Ecto neural progenitor cell (in vitro differentiated cells): ENCODE measurements at regions not wholly inside any gene's neighbourhood (a gene's known extent, or its start where the extent isn't known, plus 50 kb on each side); places are given as distances from the start of the nearest gene placed in this dataset.
A peak's percentile ranks its signal among the peaks of the same experiment; 100 is the strongest.
"Not testable (repeated sequence)": the region's sequence is repeated elsewhere in the genome, so short reads cannot be mapped to it uniquely, and the experiment has no call there.

ENCODE experiments used
- DNase-seq: peaks from one replicate; pipeline ENCODE4 v3.0.0-alpha.2; 2018; ENCODE audit warnings: low spot score

DNA sequence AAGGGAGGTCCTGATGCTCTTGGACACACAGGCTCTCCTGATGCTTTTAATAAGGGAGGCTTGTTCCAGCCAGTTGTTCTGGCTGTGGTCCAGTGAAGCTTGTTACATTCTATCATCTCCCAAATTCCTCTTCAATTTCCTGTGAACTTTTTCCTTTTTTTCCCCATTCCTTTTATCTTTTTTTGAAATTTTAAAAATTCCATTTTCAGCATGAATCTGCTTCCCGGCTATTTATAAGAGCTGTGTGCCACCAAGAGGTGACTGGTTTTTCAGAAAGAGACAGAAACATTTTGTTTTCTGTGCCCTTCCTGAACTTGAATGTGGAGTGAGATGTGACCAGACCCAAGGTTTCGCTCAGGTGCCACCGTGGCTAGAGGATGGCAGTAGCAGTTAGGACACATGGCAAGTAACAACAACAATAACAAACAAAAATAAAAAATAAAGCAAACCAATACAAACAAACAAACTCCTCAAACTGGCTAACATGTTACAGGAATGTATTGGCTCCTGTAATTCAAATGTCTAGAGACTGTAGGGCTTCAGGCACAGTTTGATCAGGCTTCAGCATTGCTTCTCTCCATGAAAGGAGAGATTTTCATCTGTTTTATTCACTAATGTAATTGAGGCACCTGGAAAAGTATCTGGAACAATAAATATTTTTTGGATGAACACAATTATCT lies 121.1 kb downstream of the BOD1 start:
- DNase-seq = peak; percentile 9

DNA sequence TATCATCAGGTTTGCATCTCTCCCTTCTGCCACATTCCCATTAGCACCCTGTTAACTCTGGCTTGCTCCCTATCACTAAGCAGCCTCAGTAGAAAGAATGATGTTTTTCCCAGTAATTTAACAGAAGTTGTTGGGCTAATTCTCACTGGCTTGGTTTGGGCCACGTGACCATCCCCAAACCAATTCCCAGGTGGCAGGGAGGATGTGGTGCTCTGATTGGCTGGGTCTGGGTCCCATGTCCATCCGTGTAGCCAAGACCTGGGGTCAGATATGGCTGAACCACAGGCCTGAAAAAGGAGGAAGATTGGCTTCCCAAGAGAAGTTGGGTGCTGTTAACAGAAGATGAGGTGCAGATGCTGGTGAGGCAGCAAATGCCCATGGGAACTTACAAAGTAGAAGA lies 122.0 kb downstream of the BOD1 start:
- peak; percentile 13 for DNase-seq

DNA sequence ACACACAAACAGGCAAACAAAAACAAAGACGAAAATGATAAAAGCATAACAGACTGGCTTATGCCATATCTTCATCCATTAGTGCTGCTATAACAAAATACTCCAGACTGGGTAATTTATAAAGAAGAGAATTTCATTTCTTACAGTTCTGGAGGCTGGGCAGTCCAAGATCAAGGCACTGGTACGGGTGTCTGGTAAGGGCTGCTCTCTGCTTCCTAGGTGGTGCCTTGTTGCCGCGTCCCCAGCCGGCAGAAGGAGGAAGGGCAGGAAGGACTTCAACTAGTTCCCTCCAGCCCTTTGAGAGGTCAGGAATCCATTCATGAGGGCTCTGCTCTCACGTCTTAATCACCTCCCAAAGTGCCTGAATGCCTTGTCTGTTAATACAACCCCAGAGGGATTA lies 122.6 kb downstream of the BOD1 start:
- DNase-seq = peak; percentile 11

DNA sequence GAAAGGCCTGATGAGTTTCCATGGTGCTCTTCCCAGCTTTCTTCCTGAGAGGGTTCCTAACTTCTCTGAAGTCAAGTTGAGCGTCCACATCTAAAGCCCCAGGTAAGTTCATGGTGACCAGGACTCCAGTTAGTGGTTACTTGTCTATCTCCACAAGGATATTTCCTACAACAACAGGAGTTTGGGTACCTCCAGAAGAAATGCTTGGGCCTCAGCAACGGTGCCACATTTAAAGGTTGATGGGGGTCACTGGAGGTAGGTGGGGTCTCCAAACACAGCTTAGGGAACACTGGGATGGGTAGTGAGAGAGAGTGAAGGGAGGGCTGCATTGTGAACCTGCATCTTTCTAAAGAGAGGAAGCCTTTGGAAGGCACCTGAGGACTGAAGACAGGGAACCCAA lies 123.4 kb downstream of the BOD1 start:
- peak; percentile 24 for DNase-seq

DNA sequence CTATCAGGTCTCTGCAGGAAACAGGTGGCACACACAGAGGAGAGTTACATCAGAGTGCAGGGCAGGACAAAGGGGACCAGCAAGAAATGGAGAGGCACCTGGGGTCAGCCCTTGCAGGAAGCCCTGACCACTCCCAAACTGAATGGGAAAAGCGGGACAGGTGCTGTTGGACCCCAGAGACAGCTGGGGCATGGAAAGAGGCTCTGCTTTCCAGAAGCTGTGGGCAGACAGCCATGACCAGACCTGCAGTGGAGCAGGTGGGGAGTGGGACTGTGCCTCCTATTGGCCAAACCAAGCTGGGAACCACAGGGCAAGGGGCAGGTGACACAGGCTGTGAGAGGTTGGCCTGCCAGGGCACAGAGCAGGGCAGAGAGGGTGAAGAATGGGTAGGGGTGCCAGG lies 125.8 kb downstream of the BOD1 start:
- DNase-seq = no peak

DNA sequence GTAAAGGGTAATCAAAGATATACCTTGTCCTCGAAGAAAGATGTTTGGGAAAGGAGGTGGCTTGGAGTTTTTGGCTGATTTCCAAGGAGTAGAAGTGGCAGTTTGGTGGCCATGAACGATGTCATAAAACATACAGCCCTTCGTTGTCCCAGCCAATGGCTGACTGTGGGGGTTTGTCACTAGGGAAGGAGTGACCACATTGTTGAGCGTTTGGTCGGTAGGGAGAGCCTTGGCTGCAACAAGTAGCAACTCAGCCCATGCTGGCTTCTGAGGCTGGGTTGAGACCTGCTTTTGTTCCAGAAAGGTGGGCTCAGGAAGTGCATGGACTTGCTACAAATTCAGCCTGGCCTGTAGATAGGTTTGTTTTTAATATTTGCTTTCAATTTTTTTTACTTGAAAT lies 128.3 kb downstream of the BOD1 start:
- DNase-seq = no peak

DNA sequence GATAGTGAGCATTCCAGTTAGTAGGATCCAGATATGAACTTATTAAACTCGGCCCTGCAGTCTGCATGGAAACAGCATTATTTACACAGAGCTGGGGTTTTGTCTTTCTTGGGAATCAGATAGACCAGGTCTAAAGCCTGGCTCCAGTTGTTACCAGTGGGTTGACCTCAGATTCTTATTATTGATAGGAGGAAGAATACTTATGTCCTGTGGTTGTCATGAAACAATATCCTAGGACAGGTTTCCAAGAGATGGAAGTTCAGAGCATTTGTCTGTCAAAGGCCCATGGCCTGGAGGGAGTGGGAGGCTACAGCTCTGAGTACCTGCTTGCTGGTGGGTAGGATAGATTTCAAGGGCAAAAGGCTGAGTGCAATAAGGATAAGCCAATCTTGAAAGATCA lies 129.2 kb downstream of the BOD1 start:
- DNase-seq = no peak

DNA sequence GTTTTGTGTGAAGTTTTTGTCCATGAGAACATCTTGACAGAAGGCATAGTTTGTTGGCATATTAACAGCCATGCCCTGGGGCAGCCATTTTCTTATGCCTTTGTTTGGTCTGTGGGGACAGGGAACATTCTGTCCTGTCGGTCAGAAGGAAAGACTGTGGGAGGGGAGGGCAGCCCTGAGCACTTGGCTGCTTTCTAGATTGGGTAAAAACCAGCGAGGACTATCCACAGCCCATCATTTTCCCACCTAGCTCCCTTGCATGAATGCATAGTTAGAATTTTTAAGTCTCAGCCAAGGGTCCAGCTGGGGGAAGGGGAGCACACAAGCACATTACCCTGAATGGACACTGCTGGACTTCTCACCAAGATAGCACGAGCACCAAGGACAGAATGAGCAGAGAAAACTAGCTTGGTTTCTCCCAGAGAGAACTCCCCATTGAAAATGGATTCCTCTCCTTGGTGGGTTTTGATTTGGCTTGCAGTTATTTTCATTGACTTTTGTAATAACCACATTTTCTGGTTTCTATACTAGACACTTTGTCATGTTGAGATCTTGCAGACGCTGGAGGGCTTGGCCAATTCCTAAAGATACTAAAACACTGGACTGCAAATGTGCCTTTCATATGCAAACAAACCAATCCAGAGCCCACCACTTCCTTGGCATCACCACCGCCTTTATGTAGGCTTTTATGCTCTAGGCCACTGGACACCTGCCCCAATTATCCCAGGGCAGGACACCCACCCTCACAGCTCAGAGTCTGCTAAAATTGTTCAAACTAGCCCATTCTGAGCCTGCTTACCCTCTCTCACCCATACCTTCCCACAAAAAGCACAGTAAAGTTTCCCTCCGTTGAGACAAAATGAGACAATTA lies 129.9 kb downstream of the BOD1 start:
- peak; percentile 6 for DNase-seq

DNA sequence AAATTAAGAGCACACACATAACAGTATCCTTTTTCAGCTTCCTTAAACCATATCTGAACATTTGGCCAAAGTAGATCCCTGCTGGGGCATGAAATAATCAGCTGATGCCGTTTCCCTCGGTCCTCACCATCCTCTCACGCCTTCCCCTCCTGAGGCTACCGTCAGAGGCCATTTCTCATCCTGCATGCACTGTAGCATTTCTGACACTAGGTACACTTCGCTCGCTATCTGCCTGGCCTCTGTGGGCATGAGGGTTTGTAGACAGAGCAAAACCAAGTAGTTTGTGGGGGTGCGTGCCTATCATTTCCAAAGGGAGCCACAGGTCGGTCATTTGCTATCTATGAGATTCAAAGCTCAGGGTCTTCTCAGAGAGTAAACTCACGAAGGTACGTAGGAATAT lies 131.9 kb downstream of the BOD1 start:
- DNase-seq = no peak

DNA sequence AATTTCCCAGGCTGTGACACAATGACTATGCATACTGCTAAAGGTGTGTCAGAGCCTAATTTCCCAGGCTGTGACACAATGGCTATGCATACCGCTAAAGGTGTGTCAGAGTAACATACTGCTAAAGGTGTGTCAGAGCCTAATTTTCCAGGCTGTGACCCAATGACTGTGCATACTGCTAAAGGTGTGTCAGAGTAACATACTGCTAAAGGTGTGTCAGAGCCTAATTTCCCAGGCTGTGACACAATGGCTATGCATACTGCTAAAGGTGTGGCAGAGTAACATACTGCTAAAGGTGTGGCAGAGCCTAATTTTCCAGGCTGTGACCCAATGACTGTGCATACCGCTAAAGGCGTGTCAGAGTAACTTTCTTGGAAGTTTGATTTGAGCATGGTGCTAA lies 132.9 kb downstream of the BOD1 start:
- DNase-seq = not testable (repeated sequence)

DNA sequence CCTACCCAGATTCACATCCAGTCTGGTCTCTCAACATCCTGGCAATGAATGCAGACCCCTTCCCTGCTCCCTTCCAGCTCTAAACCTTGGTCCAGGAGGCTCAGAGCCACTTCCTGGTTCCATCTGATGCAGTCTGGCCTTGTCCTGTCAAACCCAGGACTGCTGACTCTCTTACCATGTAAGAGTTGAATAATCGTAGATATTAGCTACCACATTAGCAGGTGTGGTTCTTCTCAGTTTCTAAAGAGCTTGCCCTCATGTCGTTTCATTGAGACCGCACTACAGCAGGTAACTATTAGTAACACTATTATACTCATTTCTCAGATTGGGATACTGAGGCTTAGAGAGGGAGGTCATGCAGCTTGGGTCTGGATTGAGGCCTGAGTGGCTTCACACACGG lies 133.3 kb downstream of the BOD1 start:
- DNase-seq = no peak

DNA sequence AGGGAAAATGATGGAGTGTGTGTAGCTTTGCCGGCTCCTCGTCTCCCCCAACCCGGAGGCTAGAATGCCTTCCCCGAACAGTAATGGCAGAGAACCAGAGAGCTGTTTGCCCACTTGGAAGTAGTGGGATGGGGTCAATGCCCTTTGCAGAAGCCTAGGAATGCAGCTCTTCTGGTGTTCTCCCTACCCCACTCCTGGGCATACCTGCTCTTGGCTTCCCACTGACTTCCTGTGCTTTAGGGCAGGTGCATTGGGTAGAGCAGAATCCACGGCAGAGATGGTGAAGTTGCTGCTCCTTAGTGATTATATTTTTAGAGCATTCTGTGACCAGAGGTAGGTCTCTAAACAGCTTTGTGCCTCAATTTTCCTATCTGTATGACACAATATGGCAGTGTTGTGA lies 134.6 kb downstream of the BOD1 start:
- no peak for DNase-seq

DNA sequence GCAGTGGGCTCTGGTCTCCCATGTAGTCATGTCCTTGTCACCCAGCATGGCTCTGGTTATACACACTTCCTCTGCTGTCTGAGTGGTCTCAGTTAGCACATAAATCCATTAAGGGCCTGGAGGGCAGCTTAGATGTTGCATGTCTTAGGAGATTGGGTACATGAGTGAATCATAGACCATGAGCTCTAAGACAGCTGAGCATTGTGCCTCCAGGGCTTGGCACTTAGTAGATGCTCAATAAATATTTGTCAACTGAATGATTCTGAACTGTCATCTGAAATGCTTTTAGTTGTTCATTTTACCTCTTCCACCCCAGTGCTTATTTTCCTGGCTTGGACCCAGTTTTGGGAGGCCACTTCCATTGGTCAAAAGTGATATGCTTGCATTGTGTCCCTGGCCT lies 135.6 kb downstream of the BOD1 start:
- no peak for DNase-seq

DNA sequence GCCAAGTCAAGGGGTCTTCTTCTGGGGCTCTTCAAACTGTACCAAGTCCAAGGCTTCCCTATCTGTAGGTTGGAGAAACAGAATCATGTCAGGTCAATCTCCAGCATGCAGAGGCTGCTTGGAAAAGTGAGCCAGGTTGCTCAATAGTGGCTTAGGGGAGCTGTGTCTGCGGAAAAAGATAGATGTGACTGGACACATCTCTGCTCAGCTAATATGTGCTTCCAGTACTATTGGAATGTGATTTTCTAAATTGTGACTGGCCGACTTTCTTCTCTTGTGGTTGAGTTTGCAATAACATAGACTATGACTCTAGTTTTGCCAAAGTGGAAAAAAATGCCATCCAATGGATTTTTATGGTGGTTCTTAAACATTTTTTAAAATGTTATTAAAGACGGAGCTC lies 136.7 kb downstream of the BOD1 start:
- DNase-seq = no peak

DNA sequence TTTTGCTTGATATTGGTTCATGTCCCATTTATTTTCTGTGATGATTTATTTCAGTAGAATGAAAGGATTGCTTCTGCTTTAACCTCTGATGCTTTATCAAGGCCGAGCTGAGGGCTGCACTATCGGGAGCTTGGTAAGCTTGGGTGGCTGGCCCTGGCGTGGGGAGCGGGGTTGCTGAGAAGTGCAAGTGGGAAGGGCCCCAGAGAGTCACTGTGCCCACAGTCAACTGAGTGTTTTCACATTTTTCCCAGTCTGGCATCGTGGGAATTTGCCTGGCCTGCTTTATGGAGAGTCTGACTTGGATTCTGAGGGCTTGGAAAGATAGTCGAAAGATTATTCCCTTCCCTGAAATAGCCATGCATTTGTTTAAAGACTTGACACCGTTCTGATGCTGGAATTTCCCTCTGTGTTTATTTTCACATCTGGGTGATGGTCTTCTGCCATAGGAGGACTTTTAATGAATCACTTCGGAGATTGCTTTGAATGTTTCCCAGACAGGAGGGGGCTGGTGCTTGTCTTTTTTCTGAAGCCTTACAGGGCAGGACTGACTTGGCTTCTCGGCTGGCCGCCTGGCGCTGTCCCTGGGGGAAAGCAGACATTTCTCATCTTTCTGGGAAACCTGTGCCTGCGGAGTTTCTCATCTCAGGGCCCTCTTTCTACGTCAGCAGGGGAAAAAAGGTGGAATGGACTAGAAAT lies 139.0 kb downstream of the BOD1 start:
- no peak for DNase-seq

DNA sequence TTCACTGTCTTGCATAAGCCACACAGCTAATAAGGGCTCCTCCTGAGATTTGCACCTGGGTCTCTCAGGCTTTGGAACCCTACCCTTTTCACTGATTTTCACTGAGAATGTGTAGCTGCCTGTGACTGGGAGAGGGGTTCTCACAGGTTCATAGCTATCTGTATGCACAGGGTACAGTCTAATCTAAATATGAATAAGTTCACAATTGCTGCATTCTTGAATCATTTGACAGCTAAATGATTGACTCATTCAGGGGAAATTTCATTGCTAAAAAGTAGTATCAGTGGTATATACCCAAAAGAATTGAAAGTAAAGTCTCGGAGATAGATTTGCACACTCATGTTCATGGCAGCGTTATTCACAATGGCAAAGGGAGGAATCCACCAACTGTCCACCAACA lies 140.7 kb downstream of the BOD1 start:
- DNase-seq = no peak

DNA sequence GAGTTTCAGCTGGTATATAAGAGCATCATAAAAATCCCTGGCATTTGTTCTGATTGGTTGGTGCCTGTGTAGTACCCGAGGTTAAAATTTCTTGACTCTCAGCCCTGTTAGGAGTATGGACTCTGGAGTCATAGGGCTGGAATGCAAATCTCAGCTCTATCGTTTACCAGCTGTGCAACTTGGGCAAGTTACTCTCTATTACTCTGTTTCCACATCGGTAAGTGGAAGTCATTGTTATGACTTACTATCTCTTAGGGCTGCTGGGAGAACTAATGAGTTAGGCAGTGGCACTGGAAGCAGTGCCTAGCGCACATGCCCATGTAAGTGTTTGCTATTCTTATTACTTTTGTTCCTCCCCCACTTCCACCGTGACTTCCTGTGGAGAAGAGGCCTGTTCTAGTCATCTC lies 141.6 kb downstream of the BOD1 start:
- DNase-seq = no peak

DNA sequence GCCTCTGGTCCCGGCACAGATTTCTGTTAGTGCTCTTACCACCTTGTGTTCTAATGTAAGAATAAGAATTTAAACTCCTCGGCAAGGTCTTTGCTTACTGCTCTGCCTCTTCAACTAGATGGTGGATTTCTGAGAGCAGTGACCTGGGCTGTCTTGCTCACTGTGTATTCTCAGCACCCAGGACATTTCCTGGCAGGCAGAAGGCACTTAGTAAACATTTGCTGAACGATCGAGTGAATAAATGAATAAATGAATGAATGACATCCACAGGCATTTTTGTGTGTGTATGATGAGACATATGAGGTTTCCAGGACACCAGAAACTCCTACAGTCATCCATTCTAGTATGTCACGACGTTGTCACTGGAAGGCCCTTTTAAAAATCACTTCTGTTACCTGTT lies 143.2 kb downstream of the BOD1 start:
- DNase-seq = no peak

DNA sequence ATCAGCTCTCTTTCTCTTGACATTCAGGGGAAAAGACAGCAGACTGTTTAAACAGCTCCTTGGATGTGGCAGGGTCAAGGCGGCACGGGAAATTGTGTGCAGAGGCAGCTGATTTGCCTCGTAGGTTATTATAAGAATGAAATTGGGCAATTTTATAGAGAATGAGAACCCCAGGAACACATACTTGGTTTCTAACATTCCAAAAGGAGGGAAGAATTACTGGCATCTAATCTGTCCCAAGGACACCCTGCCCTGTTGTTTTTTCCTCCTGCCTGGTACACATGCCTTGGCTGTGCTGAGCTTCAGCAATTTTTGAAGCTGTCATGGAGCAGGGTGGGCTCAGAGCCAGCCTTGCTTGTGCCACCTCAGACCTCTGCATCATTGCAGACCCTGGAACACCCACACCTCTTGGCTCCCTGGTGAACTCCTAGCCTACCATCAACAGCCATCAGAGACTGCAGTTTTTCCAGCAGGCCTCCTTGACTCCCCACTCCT lies 143.6 kb downstream of the BOD1 start:
- DNase-seq = no peak

DNA sequence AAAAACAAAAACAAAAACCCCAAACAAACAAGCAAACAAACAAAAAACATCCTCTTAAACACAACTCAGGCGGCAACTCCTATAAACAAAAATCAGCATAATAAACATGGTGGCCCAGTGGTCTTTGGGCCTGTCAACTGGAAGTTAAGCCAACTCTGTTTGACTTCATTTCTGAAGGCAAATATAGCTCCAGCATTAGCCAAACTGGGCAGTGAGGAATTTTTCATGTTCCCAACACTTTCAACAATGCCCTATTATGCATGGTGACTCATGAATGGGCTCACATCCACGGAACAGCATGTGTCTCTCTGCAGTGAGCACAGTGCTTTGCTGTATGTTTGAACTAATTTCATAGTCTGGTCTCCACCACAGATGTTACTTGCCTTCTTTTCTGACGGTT lies 143.9 kb upstream of the STC2 start:
- DNase-seq = no peak

DNA sequence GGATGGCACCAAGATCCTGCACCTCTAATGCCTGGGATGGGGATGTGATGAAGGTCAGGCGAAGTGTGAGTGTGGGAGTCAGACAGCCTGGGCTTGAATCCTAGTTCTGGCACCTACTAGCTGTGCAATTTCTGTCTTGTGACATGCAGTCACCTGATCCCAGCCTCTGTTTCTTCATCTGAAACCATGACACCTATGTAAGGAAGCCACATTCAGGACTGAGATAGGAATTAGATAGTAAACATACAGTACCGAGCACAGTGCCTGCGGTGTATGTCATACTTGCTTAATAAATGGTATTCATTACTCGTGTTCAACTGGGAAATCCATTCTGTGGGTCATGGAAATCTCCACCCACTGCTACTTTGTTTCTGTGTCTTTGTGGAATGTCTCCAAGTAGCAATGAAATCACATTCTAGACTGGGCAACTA lies 140.6 kb upstream of the STC2 start:
- no peak for DNase-seq

DNA sequence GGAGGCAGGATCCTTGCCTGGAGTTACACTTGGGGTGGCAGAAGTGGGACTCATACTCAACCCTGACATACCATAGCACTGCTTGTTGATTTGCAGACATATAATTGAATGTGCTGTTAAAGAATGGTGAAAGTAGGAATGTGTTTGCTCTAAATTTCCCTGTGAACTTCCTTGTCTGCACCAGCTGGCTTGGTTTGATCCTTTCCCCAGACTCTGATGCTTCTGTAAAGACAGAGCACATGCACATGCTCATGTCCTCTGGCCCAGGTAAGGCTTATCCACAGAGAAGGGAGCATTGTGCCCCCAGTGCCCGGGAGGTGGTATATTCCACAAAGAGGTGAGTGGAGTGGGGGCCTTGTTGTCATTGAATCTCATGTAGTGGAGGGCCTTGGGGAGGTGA lies 138.0 kb upstream of the STC2 start:
- no peak for DNase-seq

DNA sequence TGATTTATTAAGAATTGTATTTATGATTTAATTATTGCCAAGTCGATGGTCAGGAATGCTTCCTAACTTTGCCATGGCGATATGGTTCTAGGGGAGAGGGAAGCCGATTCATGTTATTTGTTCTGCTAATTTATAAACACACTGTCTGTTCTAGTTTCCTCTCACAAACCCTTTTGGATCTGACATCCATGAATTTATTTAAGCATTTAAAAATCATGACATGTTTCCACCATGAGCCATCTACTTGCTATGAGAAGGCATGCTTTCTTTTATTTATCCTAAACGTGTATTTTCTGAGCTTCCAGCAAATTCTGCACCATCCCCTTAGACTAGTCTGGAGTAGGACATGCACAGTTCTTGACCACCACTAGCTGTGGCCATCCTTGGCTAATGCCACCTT lies 136.6 kb upstream of the STC2 start:
- DNase-seq = no peak
